ENCODE measurements at regions not wholly inside any gene's neighbourhood (a gene's known extent, or its start where the extent isn't known, plus 50 kb on each side); places are given as distances from the start of the nearest gene placed in this dataset.

DNA sequence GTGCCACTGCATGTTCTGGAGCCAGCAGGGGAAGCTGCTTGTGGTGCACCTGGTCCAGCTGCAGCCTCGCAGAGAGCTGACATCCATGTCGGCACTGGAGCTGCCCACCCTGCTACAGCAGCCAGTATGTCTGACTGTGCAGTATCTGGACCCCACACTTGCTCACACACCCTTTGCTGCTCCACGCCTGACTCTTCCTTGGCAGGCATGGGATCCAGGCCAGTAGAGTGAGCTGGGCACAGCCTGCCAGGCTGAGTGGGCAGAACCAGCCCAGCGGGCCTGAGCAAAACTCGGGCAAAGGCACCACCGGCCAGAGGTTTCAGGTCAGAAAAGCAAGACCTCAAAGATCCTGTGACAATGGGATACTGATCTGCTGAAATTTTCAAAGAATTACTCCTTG, 690.1 kb downstream of the STPG2 start:
- no peak overlapping the region for H3K4me3 ChIP-seq (ENCODE audit: control insufficient read depth, low read depth, low read length)
- no peak for DNase-seq (ENCODE audit: low read depth)
- TF ChIP-seq, protein P1, sequence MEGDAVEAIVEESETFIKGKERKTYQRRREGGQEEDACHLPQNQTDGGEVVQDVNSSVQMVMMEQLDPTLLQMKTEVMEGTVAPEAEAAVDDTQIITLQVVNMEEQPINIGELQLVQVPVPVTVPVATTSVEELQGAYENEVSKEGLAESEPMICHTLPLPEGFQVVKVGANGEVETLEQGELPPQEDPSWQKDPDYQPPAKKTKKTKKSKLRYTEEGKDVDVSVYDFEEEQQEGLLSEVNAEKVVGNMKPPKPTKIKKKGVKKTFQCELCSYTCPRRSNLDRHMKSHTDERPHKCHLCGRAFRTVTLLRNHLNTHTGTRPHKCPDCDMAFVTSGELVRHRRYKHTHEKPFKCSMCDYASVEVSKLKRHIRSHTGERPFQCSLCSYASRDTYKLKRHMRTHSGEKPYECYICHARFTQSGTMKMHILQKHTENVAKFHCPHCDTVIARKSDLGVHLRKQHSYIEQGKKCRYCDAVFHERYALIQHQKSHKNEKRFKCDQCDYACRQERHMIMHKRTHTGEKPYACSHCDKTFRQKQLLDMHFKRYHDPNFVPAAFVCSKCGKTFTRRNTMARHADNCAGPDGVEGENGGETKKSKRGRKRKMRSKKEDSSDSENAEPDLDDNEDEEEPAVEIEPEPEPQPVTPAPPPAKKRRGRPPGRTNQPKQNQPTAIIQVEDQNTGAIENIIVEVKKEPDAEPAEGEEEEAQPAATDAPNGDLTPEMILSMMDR (conservative IDR thresholded peaks at IDR 0.05; ENCODE audit: control insufficient read depth, insufficient read depth, low read depth, low read length) = no peak

DNA sequence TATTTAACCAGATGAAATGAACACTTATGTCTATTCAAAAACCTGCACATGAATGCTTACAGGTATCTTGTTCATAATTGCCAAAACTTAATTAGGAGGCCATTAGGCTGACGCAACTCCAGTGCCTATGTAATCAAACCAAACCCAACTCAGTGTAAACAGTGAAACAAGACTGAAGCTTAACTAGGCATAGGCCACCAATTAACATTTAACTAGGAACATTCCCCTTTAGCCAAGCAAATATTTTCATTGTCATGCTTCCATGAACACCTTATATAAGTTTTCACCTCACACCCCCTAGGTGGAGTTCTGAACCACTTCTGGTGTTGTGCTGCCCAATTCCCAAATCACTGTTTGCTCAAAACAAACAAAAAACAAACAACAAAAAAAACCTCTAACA, 686.0 kb downstream of the STPG2 start:
- DNase-seq (ENCODE audit: low read depth) = no peak
- TF ChIP-seq, protein P1 (conservative IDR thresholded peaks at IDR 0.05; ENCODE audit: control insufficient read depth, insufficient read depth, low read depth, low read length) = no peak
- no peak overlapping the region for H3K4me3 ChIP-seq (ENCODE audit: control insufficient read depth, low read depth, low read length)

DNA sequence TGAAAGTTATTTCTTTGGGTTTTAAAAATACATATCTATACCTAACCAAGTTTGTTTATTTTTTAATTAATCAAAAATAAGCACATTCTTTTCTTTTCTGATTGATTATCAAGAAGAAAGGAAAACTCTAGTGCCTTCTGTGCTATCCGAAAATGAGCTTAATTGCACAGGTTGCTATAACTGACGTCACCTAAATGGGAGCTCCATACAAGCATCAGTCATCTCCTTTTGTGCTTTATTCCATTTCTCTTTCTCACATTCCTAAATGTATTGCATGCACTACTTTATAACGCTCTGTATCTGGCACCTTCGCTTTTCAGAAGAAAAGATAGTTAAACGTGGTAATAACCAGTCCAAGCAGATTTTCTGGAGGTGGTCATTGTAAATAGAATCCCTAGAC, 675.0 kb downstream of the STPG2 start:
- no peak overlapping the region for H3K4me3 ChIP-seq (ENCODE audit: control insufficient read depth, low read depth, low read length)
- TF ChIP-seq, protein P1 (conservative IDR thresholded peaks at IDR 0.05; ENCODE audit: control insufficient read depth, insufficient read depth, low read depth, low read length) = no peak
- DNase-seq (ENCODE audit: low read depth) = no peak

DNA sequence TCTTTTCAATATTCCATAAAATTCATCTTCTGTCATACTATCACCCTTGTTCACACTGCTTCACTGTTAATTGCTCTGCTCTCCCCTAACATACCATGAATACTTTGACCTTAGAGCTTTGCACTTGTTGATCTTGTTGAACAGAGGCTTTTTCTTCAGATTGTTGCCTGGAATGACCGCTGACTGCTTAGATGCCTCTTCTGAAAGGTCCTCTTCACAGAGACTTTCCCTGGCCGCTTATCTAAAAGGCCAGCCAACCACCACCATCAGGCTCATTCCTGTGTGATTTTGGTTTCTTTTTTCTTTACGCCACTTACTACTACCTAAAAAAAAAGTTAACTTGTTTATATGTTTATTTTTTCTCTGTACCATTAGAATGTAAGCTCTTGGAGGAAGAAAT, 667.7 kb downstream of the STPG2 start:
- TF ChIP-seq, protein P1 (conservative IDR thresholded peaks at IDR 0.05; ENCODE audit: control insufficient read depth, insufficient read depth, low read depth, low read length) = no peak

DNA sequence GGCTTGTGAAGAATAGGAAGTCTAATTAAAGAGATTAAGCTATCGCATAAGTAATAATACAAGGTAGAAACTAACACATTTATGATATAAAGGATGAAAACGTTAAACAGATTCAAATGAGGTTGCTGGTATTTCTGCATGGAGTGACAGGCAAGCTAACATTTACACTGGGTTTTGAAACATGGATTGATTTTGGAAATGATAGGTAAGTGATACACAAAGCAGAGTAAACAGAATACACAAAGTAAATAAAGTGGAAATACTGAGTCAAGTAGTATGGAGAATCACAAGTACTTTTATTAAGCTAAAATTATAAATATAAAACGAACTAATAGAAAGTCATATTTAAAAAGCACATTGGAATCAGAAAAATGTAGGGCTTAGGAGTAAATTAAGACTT, 665.3 kb downstream of the STPG2 start:
- DNase-seq (ENCODE audit: low read depth) = no peak
- TF ChIP-seq, protein P1 (conservative IDR thresholded peaks at IDR 0.05; ENCODE audit: control insufficient read depth, insufficient read depth, low read depth, low read length) = no peak
- no peak overlapping the region for H3K4me3 ChIP-seq (ENCODE audit: control insufficient read depth, low read depth, low read length)

More for the DNA sequence above, 667.7 kb downstream of the STPG2 start:
- DNase-seq (ENCODE audit: low read depth) = no peak
- no peak overlapping the region for H3K4me3 ChIP-seq (ENCODE audit: control insufficient read depth, low read depth, low read length)

DNA sequence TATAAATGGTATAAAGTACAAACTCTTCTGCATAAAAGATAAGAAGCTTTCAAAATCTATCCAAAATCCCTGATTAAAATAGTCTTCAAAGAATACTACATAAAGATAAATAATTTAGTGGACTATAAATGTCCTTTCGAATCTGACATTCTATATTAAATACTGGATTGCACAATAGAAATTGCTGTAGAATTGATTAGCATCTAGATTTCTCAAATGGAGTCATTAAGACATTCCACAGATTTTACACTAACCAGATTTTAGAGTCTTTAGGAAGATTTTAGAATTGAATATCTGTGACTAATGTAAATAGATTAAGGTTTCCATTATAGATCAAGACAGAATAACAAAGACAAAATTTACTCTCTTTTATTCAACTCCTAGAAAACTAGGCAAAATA, 663.9 kb downstream of the STPG2 start:
- DNase-seq (ENCODE audit: low read depth) = no peak
- TF ChIP-seq, protein P1 (conservative IDR thresholded peaks at IDR 0.05; ENCODE audit: control insufficient read depth, insufficient read depth, low read depth, low read length) = no peak
- no peak overlapping the region for H3K4me3 ChIP-seq (ENCODE audit: control insufficient read depth, low read depth, low read length)

DNA sequence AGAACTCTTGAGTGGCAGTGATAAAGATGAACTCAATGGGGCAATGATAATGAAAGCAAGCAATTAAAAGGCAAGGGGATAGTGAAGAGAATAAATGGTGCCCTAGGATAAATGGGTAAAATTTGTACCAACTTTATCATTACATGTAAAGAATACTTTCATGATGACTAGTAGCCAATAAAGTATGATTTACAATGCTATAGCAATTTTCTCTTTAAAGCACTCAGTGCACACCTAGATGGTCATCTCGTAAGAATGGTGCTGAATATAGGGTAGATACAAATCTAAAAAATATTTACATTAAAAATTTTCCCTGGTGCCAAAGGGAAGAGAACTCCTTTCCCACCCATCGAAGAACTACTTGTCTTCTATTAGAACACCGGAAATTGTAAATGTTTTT, 651.4 kb downstream of the STPG2 start:
- no peak overlapping the region for H3K4me3 ChIP-seq (ENCODE audit: control insufficient read depth, low read depth, low read length)
- DNase-seq (ENCODE audit: low read depth) = no peak
- TF ChIP-seq, protein P1 (conservative IDR thresholded peaks at IDR 0.05; ENCODE audit: control insufficient read depth, insufficient read depth, low read depth, low read length) = no peak

All from fibroblast of mammary gland (primary cell).